ENCODE measurements at regions not wholly inside any gene's neighbourhood (a gene's known extent, or its start where the extent isn't known, plus 50 kb on each side); places are given as distances from the start of the nearest gene placed in this dataset.

- Histone ChIP-seq H3K27me3 (ENCODE audit: insufficient read depth, low read depth, low read length) (no peaks in the 10 kb centered on the region), H3K4me2 (ENCODE audit: low read length) (no peak overlapping the region), H3K9me3 (ENCODE audit: low read length) (no peaks in the 10 kb centered on the region)
Observed at GRCh38 chr5:24068524-24068923, 561.1 kb downstream of the PRDM9 start.

DNA sequence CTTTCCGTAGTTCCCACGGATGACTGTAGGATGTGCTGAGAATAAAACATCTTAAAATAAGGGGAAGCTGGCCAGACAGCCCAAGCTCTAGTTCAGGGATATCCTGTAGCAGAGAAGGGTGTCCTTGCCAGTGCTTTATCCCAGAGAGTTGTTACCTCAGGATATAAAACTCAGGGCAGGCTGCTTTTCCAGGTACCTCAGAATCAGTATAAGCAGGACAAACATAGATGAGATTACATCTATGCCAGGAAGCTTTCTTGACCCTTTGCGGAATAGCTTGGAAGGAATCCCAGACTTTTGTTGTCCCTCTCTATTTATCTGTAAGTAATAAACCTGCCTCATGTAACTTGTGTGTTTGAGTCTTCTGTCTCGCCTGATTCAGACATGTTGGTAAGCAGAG lies 565.7 kb downstream of the PRDM9 start:
- Histone ChIP-seq H3K27me3 (ENCODE audit: insufficient read depth, low read depth, low read length) (no peaks in the 10 kb centered on the region), H3K36me3 (ENCODE audit: insufficient read depth, low read length) (no peaks in the 10 kb centered on the region), H4K20me1 (ENCODE audit: insufficient read depth) (no peaks in the 10 kb centered on the region), H3K79me2 (replicated peaks; ENCODE audit: insufficient read depth, low read length) (no peaks in the 10 kb centered on the region), H3K9me2 (ENCODE audit: insufficient read depth, low read length) (no peaks in the 10 kb centered on the region), H3K4me2 (ENCODE audit: low read length) (no peak overlapping the region), H2AFZ (ENCODE audit: low read depth, low read length) (no peak overlapping the region), H3K9ac (ENCODE audit: low read length) (no peak overlapping the region), H3F3A (ENCODE audit: insufficient read depth, low read length, poor library complexity, severe bottlenecking) (no peaks in the 10 kb centered on the region), H3K9me3 (ENCODE audit: low read length) (no peaks in the 10 kb centered on the region), H3K4me3 (ENCODE audit: low read length) (no peak overlapping the region), H3K27ac (ENCODE audit: low read length) (no peak overlapping the region)
- TF ChIP-seq, protein P1, sequence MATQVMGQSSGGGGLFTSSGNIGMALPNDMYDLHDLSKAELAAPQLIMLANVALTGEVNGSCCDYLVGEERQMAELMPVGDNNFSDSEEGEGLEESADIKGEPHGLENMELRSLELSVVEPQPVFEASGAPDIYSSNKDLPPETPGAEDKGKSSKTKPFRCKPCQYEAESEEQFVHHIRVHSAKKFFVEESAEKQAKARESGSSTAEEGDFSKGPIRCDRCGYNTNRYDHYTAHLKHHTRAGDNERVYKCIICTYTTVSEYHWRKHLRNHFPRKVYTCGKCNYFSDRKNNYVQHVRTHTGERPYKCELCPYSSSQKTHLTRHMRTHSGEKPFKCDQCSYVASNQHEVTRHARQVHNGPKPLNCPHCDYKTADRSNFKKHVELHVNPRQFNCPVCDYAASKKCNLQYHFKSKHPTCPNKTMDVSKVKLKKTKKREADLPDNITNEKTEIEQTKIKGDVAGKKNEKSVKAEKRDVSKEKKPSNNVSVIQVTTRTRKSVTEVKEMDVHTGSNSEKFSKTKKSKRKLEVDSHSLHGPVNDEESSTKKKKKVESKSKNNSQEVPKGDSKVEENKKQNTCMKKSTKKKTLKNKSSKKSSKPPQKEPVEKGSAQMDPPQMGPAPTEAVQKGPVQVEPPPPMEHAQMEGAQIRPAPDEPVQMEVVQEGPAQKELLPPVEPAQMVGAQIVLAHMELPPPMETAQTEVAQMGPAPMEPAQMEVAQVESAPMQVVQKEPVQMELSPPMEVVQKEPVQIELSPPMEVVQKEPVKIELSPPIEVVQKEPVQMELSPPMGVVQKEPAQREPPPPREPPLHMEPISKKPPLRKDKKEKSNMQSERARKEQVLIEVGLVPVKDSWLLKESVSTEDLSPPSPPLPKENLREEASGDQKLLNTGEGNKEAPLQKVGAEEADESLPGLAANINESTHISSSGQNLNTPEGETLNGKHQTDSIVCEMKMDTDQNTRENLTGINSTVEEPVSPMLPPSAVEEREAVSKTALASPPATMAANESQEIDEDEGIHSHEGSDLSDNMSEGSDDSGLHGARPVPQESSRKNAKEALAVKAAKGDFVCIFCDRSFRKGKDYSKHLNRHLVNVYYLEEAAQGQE (IDR thresholded peaks at IDR 0.05; ENCODE audit: borderline replicate concordance), result no peak

More at GRCh38 chr5:24068524-24068923, 561.1 kb downstream of the PRDM9 start:
- H3K9ac ChIP-seq (ENCODE audit: low read length), result no peak overlapping the region
- no peaks in the 10 kb centered on the region for H3K79me2 ChIP-seq (replicated peaks; ENCODE audit: insufficient read depth, low read length)
- TF ChIP-seq EZH2 (IDR thresholded peaks at IDR 0.05; ENCODE audit: borderline replicate concordance, insufficient read depth, low read length, poor library complexity, severe bottlenecking), result no peak
- TF ChIP-seq, protein P2, sequence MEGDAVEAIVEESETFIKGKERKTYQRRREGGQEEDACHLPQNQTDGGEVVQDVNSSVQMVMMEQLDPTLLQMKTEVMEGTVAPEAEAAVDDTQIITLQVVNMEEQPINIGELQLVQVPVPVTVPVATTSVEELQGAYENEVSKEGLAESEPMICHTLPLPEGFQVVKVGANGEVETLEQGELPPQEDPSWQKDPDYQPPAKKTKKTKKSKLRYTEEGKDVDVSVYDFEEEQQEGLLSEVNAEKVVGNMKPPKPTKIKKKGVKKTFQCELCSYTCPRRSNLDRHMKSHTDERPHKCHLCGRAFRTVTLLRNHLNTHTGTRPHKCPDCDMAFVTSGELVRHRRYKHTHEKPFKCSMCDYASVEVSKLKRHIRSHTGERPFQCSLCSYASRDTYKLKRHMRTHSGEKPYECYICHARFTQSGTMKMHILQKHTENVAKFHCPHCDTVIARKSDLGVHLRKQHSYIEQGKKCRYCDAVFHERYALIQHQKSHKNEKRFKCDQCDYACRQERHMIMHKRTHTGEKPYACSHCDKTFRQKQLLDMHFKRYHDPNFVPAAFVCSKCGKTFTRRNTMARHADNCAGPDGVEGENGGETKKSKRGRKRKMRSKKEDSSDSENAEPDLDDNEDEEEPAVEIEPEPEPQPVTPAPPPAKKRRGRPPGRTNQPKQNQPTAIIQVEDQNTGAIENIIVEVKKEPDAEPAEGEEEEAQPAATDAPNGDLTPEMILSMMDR (IDR thresholded peaks at IDR 0.05; ENCODE audit: poor library complexity, severe bottlenecking), result no peak
- H3F3A ChIP-seq (ENCODE audit: insufficient read depth, low read length, poor library complexity, severe bottlenecking), result no peaks in the 10 kb centered on the region
- H3K4me3 ChIP-seq (ENCODE audit: low read length), result no peak overlapping the region
- H3K9me2 ChIP-seq (ENCODE audit: insufficient read depth, low read length), result no peaks in the 10 kb centered on the region
- H3K27ac ChIP-seq (ENCODE audit: low read length), result no peak overlapping the region
- no peaks in the 10 kb centered on the region for H3K36me3 ChIP-seq (ENCODE audit: insufficient read depth, low read length)
- no peaks in the 10 kb centered on the region for H4K20me1 ChIP-seq (ENCODE audit: insufficient read depth)
- no peak overlapping the region for H2AFZ ChIP-seq (ENCODE audit: low read depth, low read length)

GRCh38 chr5:24080046-24080445 lies 564.7 kb downstream of the CDH10 start:
- TF ChIP-seq, protein P1 (IDR thresholded peaks at IDR 0.05; ENCODE audit: borderline replicate concordance), result no peak
- TF ChIP-seq, protein P2 (IDR thresholded peaks at IDR 0.05; ENCODE audit: poor library complexity, severe bottlenecking), result no peak
- Histone ChIP-seq H3K9ac (ENCODE audit: low read length) (no peak overlapping the region), H3K79me2 (replicated peaks; ENCODE audit: insufficient read depth, low read length) (no peaks in the 10 kb centered on the region), H4K20me1 (ENCODE audit: insufficient read depth) (no peaks in the 10 kb centered on the region), H3K9me2 (ENCODE audit: insufficient read depth, low read length) (no peaks in the 10 kb centered on the region), H3K4me2 (ENCODE audit: low read length) (no peak overlapping the region), H2AFZ (ENCODE audit: low read depth, low read length) (no peak overlapping the region), H3K9me3 (ENCODE audit: low read length) (no peaks in the 10 kb centered on the region), H3K27me3 (ENCODE audit: insufficient read depth, low read depth, low read length) (no peaks in the 10 kb centered on the region), H3F3A (ENCODE audit: insufficient read depth, low read length, poor library complexity, severe bottlenecking) (no peaks in the 10 kb centered on the region), H3K4me3 (ENCODE audit: low read length) (no peak overlapping the region), H3K36me3 (ENCODE audit: insufficient read depth, low read length) (no peaks in the 10 kb centered on the region), H3K27ac (ENCODE audit: low read length) (no peak overlapping the region)
